ENCODE measurements at regions not wholly inside any gene's neighbourhood (a gene's known extent, or its start where the extent isn't known, plus 50 kb on each side); places are given as distances from the start of the nearest gene placed in this dataset.

- Histone ChIP-seq H3K4me1 (ENCODE audit: control insufficient read depth, insufficient read depth, low read length) (no peaks in the 10 kb centered on the region), H3K9me3 (ENCODE audit: control insufficient read depth, insufficient read depth, low read length) (no peaks in the 10 kb centered on the region), H3K27ac (ENCODE audit: low read length) (no peak overlapping the region), H3K27me3 (ENCODE audit: control insufficient read depth, insufficient read depth, low read length) (no peaks in the 10 kb centered on the region), H3K4me3 (ENCODE audit: low read length) (no peak overlapping the region), H3K36me3 (ENCODE audit: control insufficient read depth, insufficient read depth, low read length) (no peaks in the 10 kb centered on the region)
- Mint-ChIP-seq H3K27ac (no peak overlapping the region), H3K36me3 (no peaks in the 10 kb centered on the region), H3K4me3 (no peak overlapping the region), H3K27me3 (ENCODE audit: low read depth in 2 of 2) (peaks cover 0 to 7% of the 10 kb centered on the region in 2 donors), H3K4me1 (no peaks in the 10 kb centered on the region), H3K9me3 (no peaks in the 10 kb centered on the region)
- TF ChIP-seq CTCF (IDR thresholded peaks at IDR 0.05): no peak
- intact Hi-C loops (cut with micrococcal nuclease): no loop called here
- 92% methylated on average over 5 of the region's 5 CpGs for WGBS (ENCODE audit: insufficient coverage)
- ATAC-seq: no peak
- no peak for DNase-seq
Observed at GRCh38 chr5:106921567-106921966, 749.2 kb downstream of the EFNA5 start.

- H3K36me3 Mint-ChIP-seq: no peaks in the 10 kb centered on the region
- Histone ChIP-seq H3K9me3 (ENCODE audit: control insufficient read depth, insufficient read depth, low read length) (no peaks in the 10 kb centered on the region), H3K4me1 (ENCODE audit: control insufficient read depth, insufficient read depth, low read length) (no peaks in the 10 kb centered on the region), H3K4me3 (ENCODE audit: low read length) (no peak overlapping the region), H3K36me3 (ENCODE audit: control insufficient read depth, insufficient read depth, low read length) (no peaks in the 10 kb centered on the region), H3K27ac (ENCODE audit: low read length) (no peak overlapping the region), H3K27me3 (ENCODE audit: control insufficient read depth, insufficient read depth, low read length) (peaks cover 2% of the 10 kb centered on the region)
- H3K4me3 Mint-ChIP-seq: no peak overlapping the region
- ATAC-seq (no peak), DNase-seq (no peak)
- TF ChIP-seq CTCF (IDR thresholded peaks at IDR 0.05): no peak
- H3K27me3 Mint-ChIP-seq (ENCODE audit: low read depth in 2 of 2): peaks cover 6 to 10% of the 10 kb centered on the region in 2 donors
- WGBS (ENCODE audit: insufficient coverage): 92% methylated on average over 1 of the region's 3 CpGs
- no peak overlapping the region for H3K27ac Mint-ChIP-seq
- H3K9me3 Mint-ChIP-seq: no peaks in the 10 kb centered on the region
- intact Hi-C loops (cut with micrococcal nuclease): no loop called here
- H3K4me1 Mint-ChIP-seq: no peaks in the 10 kb centered on the region
Observed at GRCh38 chr5:106910486-106910885, 760.3 kb downstream of the EFNA5 start.

- no peak for TF ChIP-seq CTCF (IDR thresholded peaks at IDR 0.05)
- ATAC-seq (no peak), DNase-seq (no peak)
- no peaks in the 10 kb centered on the region for H3K4me1 ChIP-seq (ENCODE audit: control insufficient read depth, insufficient read depth, low read length)
- intact Hi-C loops (cut with micrococcal nuclease): no loop called here
- no peak overlapping the region for H3K27ac Mint-ChIP-seq
- H3K27me3 ChIP-seq (ENCODE audit: control insufficient read depth, insufficient read depth, low read length): peaks cover 2% of the 10 kb centered on the region
- no peak overlapping the region for H3K4me3 Mint-ChIP-seq
- no peak overlapping the region for H3K4me3 ChIP-seq (ENCODE audit: low read length)
- WGBS (ENCODE audit: insufficient coverage): no CpG with 5 or more reads among the region's 1 CpG
- H3K36me3 ChIP-seq (ENCODE audit: control insufficient read depth, insufficient read depth, low read length): no peaks in the 10 kb centered on the region
- no peaks in the 10 kb centered on the region for H3K9me3 Mint-ChIP-seq
- H3K9me3 ChIP-seq (ENCODE audit: control insufficient read depth, insufficient read depth, low read length): no peaks in the 10 kb centered on the region
- no peaks in the 10 kb centered on the region for H3K4me1 Mint-ChIP-seq
- peaks cover 6 to 10% of the 10 kb centered on the region in 2 donors for H3K27me3 Mint-ChIP-seq (ENCODE audit: low read depth in 2 of 2)
- no peaks in the 10 kb centered on the region for H3K36me3 Mint-ChIP-seq
- H3K27ac ChIP-seq (ENCODE audit: low read length): no peak overlapping the region
Observed at GRCh38 chr5:106909716-106910115, 761.0 kb downstream of the EFNA5 start.

GRCh38 chr5:106907979-106908378, 762.8 kb downstream of the EFNA5 start:
- peaks cover 0 to 2% of the 10 kb centered on the region in 2 donors for H3K9me3 Mint-ChIP-seq
- ATAC-seq: no peak
- H3K27me3 Mint-ChIP-seq (ENCODE audit: low read depth in 2 of 2): peaks cover 6 to 10% of the 10 kb centered on the region in 2 donors
- Histone ChIP-seq H3K27ac (ENCODE audit: low read length) (no peak overlapping the region), H3K4me3 (ENCODE audit: low read length) (no peak overlapping the region), H3K27me3 (ENCODE audit: control insufficient read depth, insufficient read depth, low read length) (peaks cover 2% of the 10 kb centered on the region), H3K36me3 (ENCODE audit: control insufficient read depth, insufficient read depth, low read length) (no peaks in the 10 kb centered on the region), H3K9me3 (ENCODE audit: control insufficient read depth, insufficient read depth, low read length) (no peaks in the 10 kb centered on the region), H3K4me1 (ENCODE audit: control insufficient read depth, insufficient read depth, low read length) (no peaks in the 10 kb centered on the region)
- H3K4me3 Mint-ChIP-seq: no peak overlapping the region
- H3K4me1 Mint-ChIP-seq: no peaks in the 10 kb centered on the region
- intact Hi-C loops (cut with micrococcal nuclease): no loop called here
- H3K27ac Mint-ChIP-seq: no peak overlapping the region
- no peaks in the 10 kb centered on the region for H3K36me3 Mint-ChIP-seq
- DNase-seq: no peak
- TF ChIP-seq CTCF (IDR thresholded peaks at IDR 0.05): no peak

Measured in natural killer cell (primary cell).